ENCODE measurements at regions not wholly inside any gene's neighbourhood (a gene's known extent, or its start where the extent isn't known, plus 50 kb on each side); places are given as distances from the start of the nearest gene placed in this dataset.

DNA sequence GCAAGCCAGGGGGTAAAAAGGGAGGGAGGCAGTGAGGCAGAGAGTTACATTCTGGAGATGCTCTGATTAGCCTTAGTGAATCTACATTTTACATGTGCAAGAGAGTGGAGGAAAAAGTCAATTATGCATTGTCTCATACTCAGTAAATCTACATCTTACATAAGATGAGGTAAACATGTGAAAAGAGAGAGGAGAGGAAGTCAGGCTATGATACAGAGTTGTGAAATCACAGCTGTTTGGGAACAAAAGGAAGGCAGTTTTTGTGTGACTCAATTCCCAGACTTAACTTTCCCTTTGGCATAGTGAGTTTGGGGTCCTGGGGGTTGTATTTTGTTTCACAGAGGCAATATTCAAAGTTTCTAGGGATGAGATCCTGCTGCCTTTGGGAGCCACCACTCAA lies 67.8 kb downstream of the GP2 start:
- in situ Hi-C loops (cut with MboI; ENCODE audit: low pct_unique_long_range_greater_than_20kb in 2 of 9, low sequenced_read_pairs in 9 of 9, unreplicated experiment in 9 of 9): no loop called here
- no peak overlapping the region for H3K27ac ChIP-seq
- no peak overlapping the region for H3K4me3 ChIP-seq
- no peak for ATAC-seq (replicated peaks in 6 of 8)
- H3K4me1 ChIP-seq (replicated peaks in 1 of 2): peaks cover 0 to 7% of the 10 kb centered on the region in 2 donors

DNA sequence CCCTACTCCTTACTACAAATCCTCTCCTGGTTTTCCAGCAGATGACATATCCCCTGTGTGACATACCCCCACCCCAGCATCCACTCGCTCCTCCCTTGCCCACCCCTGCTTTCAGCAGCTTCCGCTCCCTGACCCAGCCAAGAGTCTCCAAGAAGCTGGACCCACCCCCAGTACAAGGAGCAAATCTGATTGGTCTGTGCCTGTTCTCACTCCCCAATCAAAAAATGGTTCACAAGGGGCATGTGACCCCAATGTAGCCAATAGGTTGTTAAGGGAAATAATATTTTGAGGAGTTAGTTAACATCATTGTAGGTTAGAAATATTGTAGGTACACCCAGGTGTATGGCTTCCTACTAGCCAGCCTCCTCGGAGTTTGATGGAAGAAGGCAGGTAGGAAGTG lies 70.1 kb downstream of the GP2 start:
- Histone ChIP-seq H3K27ac (no peak overlapping the region), H3K4me3 (no peak overlapping the region), H3K4me1 (replicated peaks in 1 of 2) (no peaks in the 10 kb centered on the region)
- in situ Hi-C loops (cut with MboI; ENCODE audit: low pct_unique_long_range_greater_than_20kb in 2 of 9, low sequenced_read_pairs in 9 of 9, unreplicated experiment in 9 of 9): no loop called here
- no peak for ATAC-seq (replicated peaks in 6 of 8)
- WGBS, 10 experiments: 0 to 100% (median 50%) methylated on average over 1 of the region's 3 CpGs; no CpG with 5 or more reads in 3 of the 10 experiments

DNA sequence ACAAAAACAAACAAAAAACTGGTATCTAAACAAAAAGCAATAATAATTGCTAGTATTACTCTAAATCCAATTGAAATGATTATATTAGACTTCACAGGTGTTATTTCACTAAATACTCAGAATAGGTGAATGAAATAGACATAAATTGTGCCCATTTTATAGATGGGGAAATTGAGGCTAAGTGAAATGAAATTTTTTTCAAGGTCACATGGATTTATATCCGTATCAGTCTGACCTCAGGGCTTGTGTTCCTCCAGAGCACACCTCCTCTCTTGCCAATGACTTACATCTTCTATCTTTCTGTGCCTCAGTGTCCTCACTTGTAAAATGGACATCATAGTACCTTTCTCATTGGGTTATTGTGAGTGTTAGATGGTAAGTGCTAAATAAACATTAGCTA lies 72.3 kb downstream of the GP2 start:
- no peak overlapping the region for H3K4me3 ChIP-seq
- in situ Hi-C loops (cut with MboI; ENCODE audit: low pct_unique_long_range_greater_than_20kb in 2 of 9, low sequenced_read_pairs in 9 of 9, unreplicated experiment in 9 of 9): no loop called here
- 0 to 80% (median 0%) methylated on average over 1 of the region's 1 CpG; no CpG with 5 or more reads in 4 of the 10 experiments for WGBS, 10 experiments
- no peak for ATAC-seq (replicated peaks in 6 of 8)
- no peak overlapping the region for H3K27ac ChIP-seq
- no peaks in the 10 kb centered on the region for H3K4me1 ChIP-seq (replicated peaks in 1 of 2)

DNA sequence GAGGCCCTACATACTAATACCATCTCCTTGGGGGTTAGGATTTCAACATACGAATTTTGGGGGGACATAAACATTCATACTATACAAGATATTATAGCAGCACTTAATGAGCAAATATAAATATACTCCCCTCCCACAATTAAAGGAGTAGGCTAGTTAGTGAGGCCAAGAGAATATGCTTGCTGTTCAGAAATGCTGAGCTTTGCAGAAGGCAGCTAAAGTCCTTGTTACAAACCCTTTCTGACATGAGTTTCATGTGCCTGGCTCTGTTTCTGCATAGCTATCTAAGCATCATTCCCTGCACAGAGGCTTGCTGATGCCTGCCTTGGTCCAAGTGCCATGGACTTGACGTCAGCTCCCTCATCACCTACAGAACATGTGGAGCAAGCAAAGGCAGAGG lies 73.5 kb downstream of the GP2 start:
- H3K27ac ChIP-seq: no peak overlapping the region
- no peak overlapping the region for H3K4me3 ChIP-seq
- ATAC-seq (replicated peaks in 6 of 8): no peak
- peaks cover 2 to 10% of the 10 kb centered on the region in 2 donors for H3K4me1 ChIP-seq (replicated peaks in 1 of 2)
- WGBS, 10 experiments: 0 to 71% (median 38%) methylated on average over 1 to 2 of the region's 2 CpGs; no CpG with 5 or more reads in 1 of the 10 experiments
- in situ Hi-C loops (cut with MboI; ENCODE audit: low pct_unique_long_range_greater_than_20kb in 2 of 9, low sequenced_read_pairs in 9 of 9, unreplicated experiment in 9 of 9): no loop called here

DNA sequence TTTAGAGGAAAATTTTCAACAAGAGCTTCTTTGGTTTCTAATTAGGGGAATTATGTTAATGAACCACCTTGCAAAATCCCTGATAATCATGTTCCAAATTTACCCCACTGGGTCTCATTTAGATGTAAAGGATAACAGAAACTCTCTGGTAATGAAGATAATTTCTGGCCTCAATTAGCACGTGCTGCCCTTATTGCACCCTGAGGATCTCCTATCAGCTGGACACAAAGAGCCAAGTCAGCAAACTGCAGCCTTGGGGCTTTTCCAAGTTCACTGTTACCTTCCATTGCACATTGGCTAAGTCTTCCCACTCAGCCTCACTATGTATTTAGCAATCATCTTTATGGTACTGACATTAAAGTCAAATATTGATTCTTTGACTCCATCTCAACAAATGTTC lies 78.1 kb downstream of the GP2 start:
- in situ Hi-C loops (cut with MboI; ENCODE audit: low pct_unique_long_range_greater_than_20kb in 2 of 9, low sequenced_read_pairs in 9 of 9, unreplicated experiment in 9 of 9): no loop called here
- Histone ChIP-seq H3K4me3 (no peak overlapping the region), H3K4me1 (replicated peaks in 1 of 2) (peaks cover 2 to 39% of the 10 kb centered on the region in 2 donors), H3K27ac (no peak overlapping the region)
- ATAC-seq (replicated peaks in 6 of 8): no peak
- 0 to 44% (median 33%) methylated on average over 1 of the region's 1 CpG; no CpG with 5 or more reads in 5 of the 10 experiments for WGBS, 10 experiments

DNA sequence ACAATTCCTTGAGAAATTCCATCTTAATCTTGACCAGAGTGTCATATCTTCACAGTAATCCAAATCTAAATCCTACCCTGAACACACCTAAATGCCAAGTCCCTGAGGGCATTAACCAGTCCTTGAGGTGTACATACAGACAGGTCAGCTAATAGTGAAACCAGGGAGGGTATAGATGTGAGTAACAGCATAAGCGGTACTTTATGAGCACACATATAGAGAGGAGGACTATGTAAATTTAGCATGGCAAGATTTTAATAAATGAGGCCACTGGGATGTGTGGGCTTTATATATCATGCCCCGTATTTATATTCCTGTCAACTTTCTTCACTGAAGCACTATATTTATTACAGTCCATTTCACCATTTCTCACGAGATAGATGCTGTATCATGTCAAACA lies 80.2 kb downstream of the GP2 start:
- in situ Hi-C loops (cut with MboI; ENCODE audit: low pct_unique_long_range_greater_than_20kb in 2 of 9, low sequenced_read_pairs in 9 of 9, unreplicated experiment in 9 of 9): no loop called here
- no peak overlapping the region for H3K4me3 ChIP-seq
- ATAC-seq (replicated peaks in 6 of 8): peak in 3 of 8 experiments; percentile 64 to 78 (median 64)
- 14 to 100% (median 53%) methylated on average over 1 to 3 of the region's 3 CpGs; no CpG with 5 or more reads in 2 of the 10 experiments for WGBS, 10 experiments
- H3K4me1 ChIP-seq (replicated peaks in 1 of 2): peaks cover 13 to 56% of the 10 kb centered on the region in 2 donors
- no peak overlapping the region for H3K27ac ChIP-seq

DNA sequence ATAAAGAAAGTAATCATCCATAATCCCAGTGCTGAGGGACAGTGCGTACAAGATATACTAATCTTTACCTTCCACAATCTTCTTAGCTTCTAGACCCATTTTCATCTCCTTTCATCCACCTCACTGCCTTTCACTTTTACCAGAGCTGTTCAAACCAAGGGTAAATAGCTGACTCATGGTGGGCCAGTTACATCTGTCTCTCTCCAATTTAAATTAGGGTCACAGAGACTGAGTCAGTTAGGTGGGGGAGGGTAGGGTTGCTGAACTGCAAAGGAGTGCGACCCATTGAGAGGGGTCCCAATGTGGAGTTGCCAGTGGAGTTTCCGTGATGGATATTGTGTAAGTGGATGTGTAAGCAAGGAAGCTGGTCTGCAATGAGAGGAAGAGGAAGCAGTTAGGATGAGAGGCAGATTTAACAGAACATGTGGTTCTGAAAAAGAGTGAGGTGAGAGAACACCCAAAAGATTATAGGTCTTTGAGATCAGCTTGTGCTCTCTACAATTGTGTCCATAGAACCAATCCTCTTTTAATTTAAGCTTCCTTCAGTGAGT lies 83.5 kb downstream of the GP2 start:
- ATAC-seq (replicated peaks in 6 of 8): peak in 4 of 8 experiments; percentile 22 to 65 (median 40)
- WGBS, 10 experiments: 0 to 100% (median 33%) methylated on average over 1 to 3 of the region's 3 CpGs; no CpG with 5 or more reads in 1 of the 10 experiments

DNA sequence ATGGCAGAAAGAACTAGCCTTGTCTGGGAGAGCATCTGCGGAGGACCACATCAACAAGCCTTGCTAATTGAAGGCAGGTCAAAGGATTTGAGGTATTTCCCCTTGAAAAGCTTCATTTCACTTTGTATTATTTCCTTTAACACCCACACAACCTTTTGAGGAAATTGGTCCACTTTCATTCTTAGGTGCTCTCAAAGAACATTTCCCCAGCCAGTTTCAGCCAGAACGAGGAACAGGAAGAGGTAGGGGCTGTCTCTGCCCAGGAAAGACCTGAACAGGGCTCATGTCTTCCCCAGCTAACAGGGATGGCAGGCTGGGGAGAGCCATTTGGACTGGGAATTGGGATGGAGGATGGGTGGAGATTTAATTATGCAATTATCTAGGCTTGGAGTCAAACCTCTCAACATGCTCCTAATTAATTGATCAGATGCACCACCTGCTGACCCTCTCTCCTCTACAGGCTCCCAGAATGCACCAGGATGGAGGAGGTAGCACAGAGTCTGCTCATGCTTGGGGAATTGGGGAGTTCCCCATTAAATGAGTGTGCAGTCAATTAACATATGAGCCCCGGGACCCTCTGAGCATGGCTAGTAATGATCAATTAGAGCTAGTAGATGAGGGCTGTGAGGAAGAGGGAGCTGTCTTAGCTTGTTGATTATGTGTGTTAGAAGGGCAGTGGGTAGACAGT lies 84.6 kb downstream of the GP2 start:
- Histone ChIP-seq H3K27ac (peak overlapping the region; percentile 2 to 8), H3K4me3 (no peak overlapping the region), H3K4me1 (replicated peaks in 1 of 2) (peaks cover 11 to 35% of the 10 kb centered on the region in 2 donors)
- WGBS, 10 experiments: 0 to 100% (median 29%) methylated on average over 1 to 3 of the region's 3 CpGs; no CpG with 5 or more reads in 3 of the 10 experiments
- peak in 5 of 8 experiments; percentile 27 to 78 (median 72) for ATAC-seq (replicated peaks in 6 of 8)
- in situ Hi-C loops (cut with MboI; ENCODE audit: low pct_unique_long_range_greater_than_20kb in 2 of 9, low sequenced_read_pairs in 9 of 9, unreplicated experiment in 9 of 9): no loop called here

More for the DNA sequence above, 83.5 kb downstream of the GP2 start:
- in situ Hi-C loops (cut with MboI; ENCODE audit: low pct_unique_long_range_greater_than_20kb in 2 of 9, low sequenced_read_pairs in 9 of 9, unreplicated experiment in 9 of 9): no loop called here
- Histone ChIP-seq H3K4me3 (no peak overlapping the region), H3K4me1 (replicated peaks in 1 of 2) (peaks cover 11 to 46% of the 10 kb centered on the region in 2 donors), H3K27ac (no peak overlapping the region)

DNA sequence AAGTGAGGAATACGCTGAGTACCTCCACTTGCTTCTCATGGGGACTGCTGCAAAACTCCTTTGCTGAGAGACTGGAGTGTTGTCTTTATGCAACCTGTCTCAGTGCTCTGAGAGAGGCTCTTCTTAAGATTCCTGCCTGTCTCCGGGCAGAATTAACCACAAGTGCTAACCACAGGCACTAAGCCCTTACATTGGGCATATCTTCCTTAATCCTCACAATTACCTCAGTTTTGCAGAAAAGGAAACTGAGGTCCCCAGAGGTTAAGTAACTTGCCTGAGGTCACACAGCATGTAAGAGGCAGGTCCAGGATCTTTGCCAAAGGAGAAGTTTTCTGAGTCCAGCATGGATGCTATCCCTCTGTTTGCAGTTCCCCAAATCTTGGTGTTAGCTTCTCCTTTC lies 86.0 kb downstream of the GP2 start:
- no peak for ATAC-seq (replicated peaks in 6 of 8)
- no peak overlapping the region for H3K4me3 ChIP-seq
- in situ Hi-C loops (cut with MboI; ENCODE audit: low pct_unique_long_range_greater_than_20kb in 2 of 9, low sequenced_read_pairs in 9 of 9, unreplicated experiment in 9 of 9): no loop called here
- H3K27ac ChIP-seq: no peak overlapping the region
- peaks cover 11 to 33% of the 10 kb centered on the region in 2 donors for H3K4me1 ChIP-seq (replicated peaks in 1 of 2)
- 0 to 100% (median 39%) methylated on average over 1 to 2 of the region's 2 CpGs; no CpG with 5 or more reads in 4 of the 10 experiments for WGBS, 10 experiments

DNA sequence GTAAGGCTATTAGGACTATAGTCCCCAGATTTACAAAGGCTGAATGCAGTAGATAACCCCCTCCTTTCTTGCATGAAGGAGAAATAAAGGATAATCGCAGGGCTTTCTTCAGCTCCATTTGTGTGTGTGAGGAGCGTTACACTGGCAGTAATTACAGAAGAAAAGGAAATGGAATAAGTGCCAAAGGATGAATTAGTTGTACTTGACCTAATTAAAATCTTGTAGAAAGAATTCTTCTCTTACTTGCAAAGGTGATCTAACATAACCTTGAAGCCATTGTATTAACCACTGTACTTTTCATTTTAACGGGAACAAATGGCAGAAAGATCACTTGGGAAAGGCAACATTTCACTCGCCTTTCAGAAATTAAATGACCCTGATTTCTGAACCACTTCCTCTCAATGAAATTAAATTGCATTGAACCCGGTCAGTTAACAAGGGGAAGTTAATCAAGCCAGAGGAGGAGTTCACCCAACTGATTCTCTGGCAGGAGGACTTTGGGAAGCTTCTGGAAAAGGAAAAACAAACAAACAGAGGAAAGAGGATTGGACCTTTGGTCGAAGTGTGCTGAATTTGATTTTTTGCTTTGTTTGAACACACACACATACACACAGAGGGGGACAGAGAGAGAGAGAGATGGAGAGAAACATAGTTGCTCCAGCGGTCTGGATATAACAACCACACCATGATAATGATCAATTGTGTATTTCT lies 90.6 kb downstream of the GP2 start:
- Histone ChIP-seq H3K4me3 (no peak overlapping the region), H3K4me1 (replicated peaks in 1 of 2) (peaks cover 3 to 34% of the 10 kb centered on the region in 2 donors), H3K27ac (no peak overlapping the region)
- ATAC-seq (replicated peaks in 6 of 8): no peak
- in situ Hi-C loops (cut with MboI; ENCODE audit: low pct_unique_long_range_greater_than_20kb in 2 of 9, low sequenced_read_pairs in 9 of 9, unreplicated experiment in 9 of 9): no loop called here
- WGBS, 10 experiments: 2 to 71% (median 60%) methylated on average over 4 to 7 of the region's 7 CpGs; no CpG with 5 or more reads in 1 of the 10 experiments

DNA sequence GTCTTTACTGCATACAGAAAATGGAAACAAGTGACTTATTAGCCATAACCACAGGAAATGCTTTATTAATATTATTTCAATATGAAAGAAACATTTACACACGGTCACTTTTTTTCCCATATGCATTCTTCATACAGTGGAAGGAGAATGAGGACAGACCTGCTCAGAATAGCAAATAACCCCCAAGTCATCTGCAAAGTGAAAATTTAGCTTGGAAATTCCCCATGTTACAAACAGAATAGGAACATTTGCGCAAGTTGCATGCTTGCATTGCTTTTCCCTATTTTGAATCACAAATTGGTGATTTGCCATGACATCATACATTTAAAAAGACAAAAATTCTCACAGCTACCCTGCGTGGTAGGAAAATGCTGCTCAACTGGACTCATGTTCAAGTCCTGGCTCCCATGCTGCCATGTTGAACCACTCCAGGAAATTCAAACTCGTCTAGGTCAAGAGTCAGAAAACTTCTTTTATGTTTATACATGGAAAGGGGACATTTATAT lies 102.0 kb downstream of the GP2 start:
- WGBS, 10 experiments: 22 to 86% (median 63%) methylated on average over 1 to 4 of the region's 4 CpGs
- no peak for ATAC-seq (replicated peaks in 6 of 8)
- in situ Hi-C loops (cut with MboI; ENCODE audit: low pct_unique_long_range_greater_than_20kb in 2 of 9, low sequenced_read_pairs in 9 of 9, unreplicated experiment in 9 of 9): no loop called here
- H3K4me1 ChIP-seq (replicated peaks in 1 of 2): peaks cover 4 to 6% of the 10 kb centered on the region in 2 donors
- no peak overlapping the region for H3K27ac ChIP-seq
- H3K4me3 ChIP-seq: no peak overlapping the region

DNA sequence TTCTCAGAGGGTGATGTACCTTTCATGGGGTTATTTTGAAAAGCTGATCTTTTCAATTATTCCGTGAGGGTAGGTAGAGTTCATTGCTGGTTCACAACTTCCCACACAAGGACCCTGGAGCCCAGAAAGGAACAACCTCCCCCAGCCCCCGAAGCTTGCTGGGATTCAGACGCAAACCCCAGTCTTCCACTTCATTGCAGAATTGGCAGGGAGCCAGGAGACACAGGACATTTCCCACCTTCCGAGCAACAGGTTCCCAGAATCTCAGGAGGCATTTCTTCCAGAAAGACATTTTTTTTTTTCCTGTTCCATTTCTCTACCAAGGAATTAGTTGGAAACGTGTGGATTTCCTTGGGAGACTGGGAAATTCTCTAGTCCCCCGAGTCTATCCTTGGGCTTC lies 106.1 kb downstream of the GP2 start:
- Histone ChIP-seq H3K4me3 (no peak overlapping the region), H3K4me1 (replicated peaks in 1 of 2) (peaks cover 6% of the 10 kb centered on the region in 2 donors), H3K27ac (no peak overlapping the region)
- in situ Hi-C loops (cut with MboI; ENCODE audit: low pct_unique_long_range_greater_than_20kb in 2 of 9, low sequenced_read_pairs in 9 of 9, unreplicated experiment in 9 of 9): no loop called here
- WGBS, 10 experiments: 0 to 81% (median 58%) methylated on average over 1 to 4 of the region's 6 CpGs; no CpG with 5 or more reads in 3 of the 10 experiments
- ATAC-seq (replicated peaks in 6 of 8): no peak

DNA sequence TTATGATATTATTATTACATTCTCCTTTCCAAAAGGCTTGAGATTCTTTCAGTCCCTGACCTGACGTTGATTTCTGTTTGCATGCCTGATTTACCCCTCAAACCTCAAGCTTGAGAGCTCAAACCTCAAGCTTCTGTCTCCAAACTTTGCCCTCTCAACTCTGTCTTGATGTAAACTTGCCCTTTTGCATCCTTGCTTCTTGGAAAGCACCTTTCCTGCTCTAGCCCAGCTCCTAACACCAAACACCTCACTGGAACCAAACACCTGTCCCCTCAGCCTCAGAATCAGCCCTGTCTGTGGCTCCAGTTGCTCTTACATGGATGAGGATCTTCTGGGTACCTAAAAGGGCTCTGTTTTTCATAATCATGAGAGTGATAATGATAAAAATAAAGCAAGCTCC lies 109.2 kb downstream of the GP2 start:
- in situ Hi-C loops (cut with MboI; ENCODE audit: low pct_unique_long_range_greater_than_20kb in 2 of 9, low sequenced_read_pairs in 9 of 9, unreplicated experiment in 9 of 9): no loop called here
- 0 to 100% (median 33%) methylated on average over 1 of the region's 1 CpG; no CpG with 5 or more reads in 5 of the 10 experiments for WGBS, 10 experiments
- no peak overlapping the region for H3K4me3 ChIP-seq
- no peak overlapping the region for H3K27ac ChIP-seq
- ATAC-seq (replicated peaks in 6 of 8): no peak
- H3K4me1 ChIP-seq (replicated peaks in 1 of 2): peaks cover 18 to 28% of the 10 kb centered on the region in 2 donors
